ENCODE measurements at regions not wholly inside any gene's neighbourhood (a gene's known extent, or its start where the extent isn't known, plus 50 kb on each side); places are given as distances from the start of the nearest gene placed in this dataset.
A peak's percentile ranks its signal among the peaks of the same experiment; 100 is the strongest.

DNA sequence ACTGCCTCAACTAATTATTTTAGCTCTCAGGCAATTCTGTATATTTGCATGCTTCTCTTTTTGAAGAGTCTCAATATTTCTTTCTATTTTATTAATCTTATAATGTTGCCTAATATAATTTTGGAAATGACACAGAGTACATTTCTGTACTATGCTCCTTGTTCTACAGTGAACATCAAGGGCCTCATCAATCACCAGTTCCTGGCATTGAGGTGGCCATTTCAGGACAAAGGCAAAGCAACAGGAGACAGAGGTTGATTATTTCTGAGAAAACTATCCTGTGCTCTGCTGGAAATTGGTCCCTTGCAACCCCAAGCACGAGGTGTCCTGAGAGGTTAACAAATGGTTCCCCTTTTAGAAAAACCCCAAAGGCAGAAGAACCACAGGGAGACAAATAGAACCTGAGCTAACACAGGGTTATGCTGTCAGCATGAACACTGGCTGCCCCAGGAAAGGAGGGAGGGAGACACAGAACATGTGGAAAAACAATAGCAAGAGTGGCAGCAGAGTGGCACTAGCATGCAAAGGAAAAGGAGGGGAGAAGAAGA, 63.9 kb upstream of the VAV3 start:
- H3K9me3 Mint-ChIP-seq, result peaks cover 0 to 8% (median 0%) of the 10 kb centered on the region in 11 donors
- ChIA-PET CTCF (no interaction called here), POLR2A (interaction anchor here (0.6 kb wide), 1 partner anchor 19 kb away, joined by 3 read pairs; no protein-coding TSS in a partner anchor)
- intact Hi-C loops (cut with micrococcal nuclease), result no loop called here
- no peak overlapping the region for H3K4me3 Mint-ChIP-seq
- H3K36me3 Mint-ChIP-seq, result peaks cover 0 to 5% (median 0%) of the 10 kb centered on the region in 5 donors
- Histone ChIP-seq H3K36me3 (ENCODE audit: control insufficient read depth in 2 of 3, insufficient read depth in 3 of 3, low read length in 3 of 3) (no peaks in the 10 kb centered on the region), H3K27ac (ENCODE audit: low read depth, low read length) (no peak overlapping the region), H3K4me3 (ENCODE audit: low read length) (no peak overlapping the region), H3K9me3 (ENCODE audit: control insufficient read depth in 2 of 3, low read length in 3 of 3) (no peaks in the 10 kb centered on the region), H3K4me1 (ENCODE audit: control insufficient read depth in 2 of 2, insufficient read depth in 2 of 2, low read length in 2 of 2) (no peaks in the 10 kb centered on the region), H3K27me3 (ENCODE audit: control insufficient read depth in 2 of 2, insufficient read depth in 2 of 2, low read length in 2 of 2) (no peaks in the 10 kb centered on the region)
- ATAC-seq (no peak), DNase-seq (no peak)
- no peaks in the 10 kb centered on the region for H3K27me3 Mint-ChIP-seq
- peak overlapping the region in 1 of 9 donors; percentile 23 for H3K27ac Mint-ChIP-seq
- peaks cover 0 to 23% (median 7%) of the 10 kb centered on the region in 7 donors for H3K4me1 Mint-ChIP-seq

DNA sequence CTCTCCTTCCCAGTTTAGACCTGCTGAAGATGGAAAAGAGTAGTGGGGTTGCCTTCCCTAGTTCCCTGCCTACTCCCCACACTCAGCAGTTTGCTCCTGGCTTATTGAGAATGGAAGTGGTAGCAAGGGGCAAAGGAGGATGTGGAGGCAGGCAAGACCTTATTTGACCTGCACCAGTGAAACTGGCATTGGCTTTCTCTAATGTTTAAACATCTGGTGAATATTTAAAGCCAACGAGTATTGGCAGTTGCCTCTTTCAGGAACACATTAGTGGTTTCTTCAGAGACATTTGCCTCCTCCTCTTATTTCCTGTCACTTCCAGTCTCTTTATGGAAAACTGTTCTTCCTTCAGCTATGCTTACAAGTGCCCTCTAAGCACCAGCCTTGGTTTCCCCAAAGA, 62.4 kb upstream of the VAV3 start:
- H3K27ac Mint-ChIP-seq, result no peak overlapping the region
- H3K27me3 ChIP-seq (ENCODE audit: control insufficient read depth in 2 of 2, insufficient read depth in 2 of 2, low read length in 2 of 2), result no peaks in the 10 kb centered on the region
- H3K4me3 Mint-ChIP-seq, result no peak overlapping the region
- DNase-seq (no peak), ATAC-seq (no peak)
- peaks cover 0 to 8% (median 0%) of the 10 kb centered on the region in 11 donors for H3K9me3 Mint-ChIP-seq
- ChIA-PET CTCF (no interaction called here), POLR2A (no interaction called here)
- peaks cover 0 to 18% (median 7%) of the 10 kb centered on the region in 7 donors for H3K4me1 Mint-ChIP-seq
- no peak overlapping the region for H3K4me3 ChIP-seq (ENCODE audit: low read length)
- no peaks in the 10 kb centered on the region for H3K27me3 Mint-ChIP-seq
- intact Hi-C loops (cut with micrococcal nuclease), result no loop called here
- peaks cover 0 to 5% (median 0%) of the 10 kb centered on the region in 5 donors for H3K36me3 Mint-ChIP-seq
- no peaks in the 10 kb centered on the region for H3K9me3 ChIP-seq (ENCODE audit: control insufficient read depth in 2 of 3, low read length in 3 of 3)
- no peaks in the 10 kb centered on the region for H3K36me3 ChIP-seq (ENCODE audit: control insufficient read depth in 2 of 3, insufficient read depth in 3 of 3, low read length in 3 of 3)
- no peak overlapping the region for H3K27ac ChIP-seq (ENCODE audit: low read depth, low read length)
- no peaks in the 10 kb centered on the region for H3K4me1 ChIP-seq (ENCODE audit: control insufficient read depth in 2 of 2, insufficient read depth in 2 of 2, low read length in 2 of 2)

DNA sequence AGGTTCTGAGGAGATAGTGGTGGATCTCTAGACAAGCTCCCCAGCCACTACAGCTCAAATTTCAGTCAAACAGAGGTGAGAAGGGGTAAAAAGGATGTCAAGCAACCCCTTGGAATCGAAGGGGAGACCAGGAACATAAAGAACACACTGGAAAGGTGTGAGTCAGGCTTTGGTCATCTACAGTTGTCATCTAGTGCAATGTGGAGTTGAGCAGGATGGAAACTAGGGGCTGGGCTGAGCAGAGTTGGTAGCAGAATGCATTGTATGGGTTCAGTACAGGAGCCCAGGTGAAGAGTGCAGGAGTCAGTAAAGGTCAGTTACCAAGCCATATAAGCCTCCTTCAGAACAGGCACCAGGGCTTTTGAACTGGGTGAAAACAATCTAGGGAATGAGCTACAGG, 52.7 kb upstream of the VAV3 start:
- H3K4me3 ChIP-seq (ENCODE audit: low read length), result no peak overlapping the region
- DNase-seq, result no peak
- H3K36me3 ChIP-seq (ENCODE audit: control insufficient read depth in 2 of 3, insufficient read depth in 3 of 3, low read length in 3 of 3), result no peaks in the 10 kb centered on the region
- H3K9me3 Mint-ChIP-seq, result peaks cover 0 to 4% (median 0%) of the 10 kb centered on the region in 11 donors
- no peak overlapping the region for H3K4me3 Mint-ChIP-seq
- ChIA-PET CTCF (no interaction called here), POLR2A (no interaction called here)
- peaks cover 0 to 5% (median 0%) of the 10 kb centered on the region in 7 donors for H3K4me1 Mint-ChIP-seq
- H3K27ac ChIP-seq (ENCODE audit: low read depth, low read length), result no peak overlapping the region
- H3K27me3 Mint-ChIP-seq, result no peaks in the 10 kb centered on the region
- H3K9me3 ChIP-seq (ENCODE audit: control insufficient read depth in 2 of 3, low read length in 3 of 3), result no peaks in the 10 kb centered on the region
- intact Hi-C loops (cut with micrococcal nuclease), result no loop called here
- H3K4me1 ChIP-seq (ENCODE audit: control insufficient read depth in 2 of 2, insufficient read depth in 2 of 2, low read length in 2 of 2), result no peaks in the 10 kb centered on the region
- H3K36me3 Mint-ChIP-seq, result no peaks in the 10 kb centered on the region
- no peak for ATAC-seq
- H3K27ac Mint-ChIP-seq, result peak overlapping the region in 2 of 9 donors; percentile 6 to 12
- no peaks in the 10 kb centered on the region for H3K27me3 ChIP-seq (ENCODE audit: control insufficient read depth in 2 of 2, insufficient read depth in 2 of 2, low read length in 2 of 2)

DNA sequence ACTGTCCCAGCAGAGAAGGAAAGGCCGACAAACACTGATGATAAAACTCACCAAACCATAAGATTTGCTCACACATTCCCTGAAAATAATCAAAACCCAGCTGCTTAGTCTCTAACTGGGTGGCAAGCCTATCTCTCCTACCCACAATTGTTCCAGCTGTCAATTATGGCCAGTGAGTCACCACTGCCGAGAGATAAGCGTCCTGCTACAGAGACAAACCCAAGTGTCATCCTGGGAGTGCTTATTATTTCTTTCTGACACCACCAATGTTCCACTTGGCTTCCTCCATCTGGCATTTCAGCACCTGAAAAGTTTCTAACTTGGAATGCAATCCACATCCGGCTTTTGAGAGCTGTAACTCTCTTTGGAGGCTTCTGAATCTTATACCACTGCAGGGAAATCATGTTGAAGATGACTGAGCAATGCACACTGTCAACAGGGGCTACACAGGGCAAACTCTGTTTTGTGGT, 51.5 kb upstream of the VAV3 start:
- Histone ChIP-seq H3K9me3 (ENCODE audit: control insufficient read depth in 2 of 3, low read length in 3 of 3) (no peaks in the 10 kb centered on the region), H3K4me1 (ENCODE audit: control insufficient read depth in 2 of 2, insufficient read depth in 2 of 2, low read length in 2 of 2) (no peaks in the 10 kb centered on the region), H3K36me3 (ENCODE audit: control insufficient read depth in 2 of 3, insufficient read depth in 3 of 3, low read length in 3 of 3) (no peaks in the 10 kb centered on the region), H3K27ac (ENCODE audit: low read depth, low read length) (no peak overlapping the region), H3K4me3 (ENCODE audit: low read length) (no peak overlapping the region), H3K27me3 (ENCODE audit: control insufficient read depth in 2 of 2, insufficient read depth in 2 of 2, low read length in 2 of 2) (no peaks in the 10 kb centered on the region)
- intact Hi-C loops (cut with micrococcal nuclease), result no loop called here
- H3K27ac Mint-ChIP-seq, result peak overlapping the region in 2 of 9 donors; percentile 11 to 32
- H3K36me3 Mint-ChIP-seq, result no peaks in the 10 kb centered on the region
- H3K4me3 Mint-ChIP-seq, result no peak overlapping the region
- DNase-seq, result no peak
- peaks cover 0 to 4% (median 0%) of the 10 kb centered on the region in 11 donors for H3K9me3 Mint-ChIP-seq
- H3K4me1 Mint-ChIP-seq, result peaks cover 0 to 5% (median 0%) of the 10 kb centered on the region in 7 donors
- ChIA-PET POLR2A (no interaction called here), CTCF (no interaction called here)
- H3K27me3 Mint-ChIP-seq, result no peaks in the 10 kb centered on the region
- no peak for ATAC-seq
